Body of pancreas (tissue), 4 donors: ENCODE measurements at regions not wholly inside any gene's neighbourhood (a gene's known extent, or its start where the extent isn't known, plus 50 kb on each side); places are given as distances from the start of the nearest gene placed in this dataset.

Source experiments
- ATAC-seq: fragments of 150-250 bp; one replicate; pipeline ENCODE4 v1.9.1; 2016
- DNase-seq, 4 donors: peaks; one replicate each; pipeline ENCODE4 v3.0.0-alpha.2; 2019
- H3K27ac ChIP-seq, 4 donors: fragments of 200-600 bp; sonication (generic); 1 replicate in 3 of 4; 2 replicates in 1 of 4; pipeline versions ENCODE4 v1.5.1 to v1.6.1; 2016 to 2019; ENCODE audit warnings: mild to moderate bottlenecking in 1 of 4, mixed read lengths in 1 of 4, moderate library complexity in 1 of 4
- H3K27me3 ChIP-seq, 2 donors: fragments of 200-600 bp; sonication (generic); one replicate each; pipeline ENCODE4 v1.6.0; 2016; ENCODE audit warnings: mild to moderate bottlenecking in 1 of 2
- H3K36me3 ChIP-seq, 2 donors: fragments of 200-600 bp; sonication (generic); replicated peaks in 1 of 2; 2 replicates each; pipeline ENCODE4 v1.5.1; 2016; ENCODE audit warnings: low read depth in 2 of 2; ENCODE audit not compliant: insufficient read depth in 1 of 2
- H3K4me1 ChIP-seq: fragments of 200-600 bp; sonication (generic); one replicate; pipeline ENCODE4 v1.6.0; 2016
- H3K4me3 ChIP-seq, 2 donors: fragments of 200-600 bp; sonication (generic); 1 replicate in 1 of 2; 2 replicates in 1 of 2; pipeline ENCODE4 v1.5.1; 2016 to 2019
- H3K9me3 ChIP-seq, 3 donors: fragments of 200-600 bp; sonication (generic); 1 replicate in 2 of 3; 2 replicates in 1 of 3; pipeline ENCODE4 v1.5.1; 2016
- CTCF ChIP-seq, 7 experiments: fragments of 450-650 bp in 4 of 7; fragments of 200-600 bp in 3 of 7; sonication (generic) in 3 of 7; IDR thresholded peaks; one replicate each; pipeline ENCODE4 v1.5.1; 2016 to 2019; ENCODE audit warnings: antibody characterized with exemption in 7 of 7
- POLR2A ChIP-seq, 3 donors: fragments of 450-650 bp; IDR thresholded peaks; one replicate each; pipeline ENCODE4 v1.6.1; 2016; ENCODE audit warnings: antibody characterized with exemption in 3 of 3, mild to moderate bottlenecking in 2 of 3
- WGBS, 2 donors: methylation state at CpG; one replicate each; pipeline ENCODE4 v1.1.5; 2017; 5-methylcytosine and 5-hydroxymethylcytosine counted together
- intact Hi-C: fragments of 100-400 bp; cut with DNase I; formaldehyde crosslinking; loops from one replicate; pipeline ENCODE4 v1.15.1; 2023

- intact Hi-C loops: no loop called here
- DNase-seq (no peak), ATAC-seq (no peak)
- H3K9me3 ChIP-seq: no peaks in the 10 kb centered on the region
- no peaks in the 10 kb centered on the region for H3K4me1 ChIP-seq
- H3K36me3 ChIP-seq: no peaks in the 10 kb centered on the region
- no peak overlapping the region for H3K4me3 ChIP-seq
- 78 to 79% methylated on average over 7 of the region's 7 CpGs for WGBS, 2 donors
- H3K27me3 ChIP-seq: no peaks in the 10 kb centered on the region
- TF ChIP-seq CTCF (IDR thresholded peaks at IDR 0.05): no peak
- no peak for TF ChIP-seq POLR2A (IDR thresholded peaks at IDR 0.05)
- no peak overlapping the region for H3K27ac ChIP-seq
Observed at GRCh38 chr5:15092801-15093200, 221.2 kb upstream of the ANKH start.

GRCh38 chr5:15085671-15086070, 214.1 kb upstream of the ANKH start:
- TF ChIP-seq CTCF (IDR thresholded peaks at IDR 0.05) (no peak), POLR2A (IDR thresholded peaks at IDR 0.05) (no peak)
- H3K27me3 ChIP-seq: no peaks in the 10 kb centered on the region
- DNase-seq (no peak), ATAC-seq (no peak)
- 65 to 83% methylated on average over 2 of the region's 2 CpGs for WGBS, 2 donors
- H3K9me3 ChIP-seq: peaks cover 0 to 3% (median 0%) of the 10 kb centered on the region in 3 donors
- H3K4me3 ChIP-seq: no peak overlapping the region
- H3K4me1 ChIP-seq: no peaks in the 10 kb centered on the region
- intact Hi-C loops: no loop called here
- no peak overlapping the region for H3K27ac ChIP-seq
- no peaks in the 10 kb centered on the region for H3K36me3 ChIP-seq

- Histone ChIP-seq H3K4me1 (no peaks in the 10 kb centered on the region), H3K27ac (no peak overlapping the region), H3K4me3 (no peak overlapping the region), H3K36me3 (no peaks in the 10 kb centered on the region), H3K27me3 (no peaks in the 10 kb centered on the region), H3K9me3 (peaks cover 0 to 3% (median 0%) of the 10 kb centered on the region in 3 donors)
- intact Hi-C loops: no loop called here
- TF ChIP-seq POLR2A (IDR thresholded peaks at IDR 0.05) (no peak), CTCF (IDR thresholded peaks at IDR 0.05) (no peak)
- no peak for ATAC-seq
- DNase-seq: no peak
- 44 to 45% methylated on average over 4 of the region's 4 CpGs for WGBS, 2 donors
Observed at GRCh38 chr5:15082096-15082495, 210.5 kb upstream of the ANKH start.

GRCh38 chr5:15080219-15080618, 208.6 kb upstream of the ANKH start:
- Histone ChIP-seq H3K36me3 (no peaks in the 10 kb centered on the region), H3K4me1 (no peaks in the 10 kb centered on the region), H3K4me3 (no peak overlapping the region), H3K27me3 (no peaks in the 10 kb centered on the region), H3K9me3 (peaks cover 0 to 3% (median 0%) of the 10 kb centered on the region in 3 donors), H3K27ac (no peak overlapping the region)
- intact Hi-C loops: no loop called here
- ATAC-seq: no peak
- WGBS, 2 donors: 19 to 24% methylated on average over 1 of the region's 1 CpG
- no peak for DNase-seq
- no peak for TF ChIP-seq CTCF (IDR thresholded peaks at IDR 0.05)
- TF ChIP-seq POLR2A (IDR thresholded peaks at IDR 0.05): no peak

GRCh38 chr5:15079566-15079965, 208.0 kb upstream of the ANKH start:
- Histone ChIP-seq H3K9me3 (peaks cover 0 to 3% (median 0%) of the 10 kb centered on the region in 3 donors), H3K27ac (no peak overlapping the region), H3K27me3 (no peaks in the 10 kb centered on the region), H3K4me3 (no peak overlapping the region), H3K36me3 (no peaks in the 10 kb centered on the region), H3K4me1 (no peaks in the 10 kb centered on the region)
- intact Hi-C loops: no loop called here
- no peak for ATAC-seq
- 54 to 62% methylated on average over 3 of the region's 3 CpGs for WGBS, 2 donors
- TF ChIP-seq POLR2A (IDR thresholded peaks at IDR 0.05): no peak
- TF ChIP-seq CTCF (IDR thresholded peaks at IDR 0.05): no peak
- DNase-seq: no peak
